GM13977 (cell line): ENCODE measurements at regions not wholly inside any gene's neighbourhood (a gene's known extent, or its start where the extent isn't known, plus 50 kb on each side); places are given as distances from the start of the nearest gene placed in this dataset.

Experiments used
- DNase-seq: peaks from one replicate; pipeline ENCODE4 v3.0.0; 2012; ENCODE audit warnings: low spot score
- CTCF ChIP-seq: IDR thresholded peaks from 2 replicates; pipeline ENCODE4 v1.5.1; 2012; ENCODE audit warnings: mild to moderate bottlenecking, control low read depth; ENCODE audit not compliant: insufficient read depth; ENCODE audit errors: extremely low read depth, missing control alignments
- in situ Hi-C: fragments of 300-500 bp; cut with MboI; formaldehyde crosslinking; loops from one replicate; pipeline ENCODE4 v1.12.0; 2022; ENCODE audit warnings: low sequenced_read_pairs, low pct_unique_long_range_greater_than_20kb, mixed read lengths, inconsistent platforms; ENCODE audit not compliant: unreplicated experiment

DNA sequence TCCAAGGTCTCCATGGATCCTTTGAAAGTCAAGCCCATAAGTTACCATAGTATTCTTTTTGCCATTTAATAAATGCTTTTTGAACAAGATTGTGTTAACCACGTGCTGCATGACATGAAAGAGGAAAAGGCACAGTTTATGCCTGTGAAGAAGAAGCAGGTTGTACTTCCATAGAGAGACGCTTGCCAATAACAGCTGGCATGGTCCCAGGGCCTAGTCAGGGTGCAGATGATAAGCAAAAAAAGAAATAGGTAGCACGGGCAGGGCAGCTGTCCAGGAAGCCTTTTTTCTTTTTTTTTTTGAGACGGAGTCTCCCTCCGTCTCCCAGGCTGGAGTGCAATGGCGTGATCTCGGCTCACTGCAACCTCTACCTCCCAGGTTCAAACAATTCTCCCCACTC, 71.8 kb upstream of the CLINT1 start:
- DNase-seq = no peak
- in situ Hi-C loops = loop anchor here (25.0 kb wide), 1 partner anchor 118 kb away; no protein-coding TSS in a partner anchor
- no peak for TF ChIP-seq CTCF

DNA sequence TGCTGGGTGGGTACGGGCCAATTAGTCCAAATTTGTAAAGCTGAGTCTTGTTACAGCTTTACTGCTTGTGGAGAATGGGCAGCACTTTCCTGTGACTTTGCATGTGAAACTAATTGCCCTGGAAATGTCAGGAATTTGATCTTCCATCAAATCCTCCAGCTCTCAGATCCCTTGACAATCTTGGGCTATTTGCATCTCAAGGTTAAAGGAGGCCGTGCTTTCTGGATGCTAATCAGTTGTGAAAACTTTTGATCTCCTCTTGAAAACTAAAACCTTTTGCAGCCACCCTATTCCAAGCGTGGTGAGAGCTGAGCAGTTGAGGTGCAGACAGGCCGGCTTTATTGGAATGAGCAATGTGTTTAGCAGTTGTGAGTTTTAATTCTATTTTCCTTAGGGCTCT, 68.0 kb upstream of the CLINT1 start:
- in situ Hi-C loops = loop anchor here (25.0 kb wide), 1 partner anchor 115 kb away; no protein-coding TSS in a partner anchor
- no peak for DNase-seq
- TF ChIP-seq CTCF = no peak

- no peak for TF ChIP-seq CTCF
- in situ Hi-C loops = loop anchor here (25.0 kb wide), 1 partner anchor 114 kb away; no protein-coding TSS in a partner anchor
- no peak for DNase-seq
These were observed 67.1 kb upstream of the CLINT1 start for GRCh38 chr5:157925786-157926671.

- in situ Hi-C loops = loop anchor here (25.0 kb wide), 1 partner anchor 113 kb away; no protein-coding TSS in a partner anchor
- DNase-seq = no peak
- TF ChIP-seq CTCF = no peak
These were observed 66.2 kb upstream of the CLINT1 start for GRCh38 chr5:157924931-157925729.

- TF ChIP-seq CTCF = no peak
- in situ Hi-C loops = no loop called here
These were observed 65.5 kb upstream of the CLINT1 start for GRCh38 chr5:157924490-157924889.

GRCh38 chr5:157923765-157924164, 64.8 kb upstream of the CLINT1 start:
- DNase-seq = no peak
- in situ Hi-C loops = no loop called here
- TF ChIP-seq CTCF = no peak

More at GRCh38 chr5:157924490-157924889, 65.5 kb upstream of the CLINT1 start:
- DNase-seq = no peak
